Panc1 (cell line): ENCODE measurements at regions not wholly inside any gene's neighbourhood (a gene's known extent, or its start where the extent isn't known, plus 50 kb on each side); places are given as distances from the start of the nearest gene placed in this dataset.

Experiments used
- ATAC-seq: fragments of 200-7000 bp; cut with Tn5 transposase; 2 replicates; pipeline ENCODE4 v1.9.1; 2020; ENCODE audit warnings: mild to moderate bottlenecking, moderate library complexity
- BruUV-seq: library from RNA; stranded (reverse); fragments of 400-500 nt; replicated peaks from 2 replicates; lab custom pipeline; 2021; lab: Mats Ljungman, UMichigan
- CTCF ChIA-PET: fragments of 300-600 bp; sonication (Branson Sonifier 250); formaldehyde crosslinking; loops from one replicate; lab custom pipeline; 2022; ENCODE audit warnings: antibody characterized with exemption; lab: Charles Lee
- POLR2A ChIA-PET: fragments of 300-600 bp; sonication (Branson Sonifier 250); formaldehyde crosslinking; loops from one replicate; lab custom pipeline; 2022; ENCODE audit warnings: antibody characterized with exemption; lab: Charles Lee
- DNase-seq: peaks from one replicate; pipeline ENCODE4 v3.0.0-alpha.2; 2010; ENCODE audit warnings: low read depth, low spot score
- H3K27ac ChIP-seq: 2 replicates; pipeline ENCODE4 v1.5.1; 2011; ENCODE audit warnings: mild to moderate bottlenecking, low read length, inconsistent platforms
- H3K27me3 ChIP-seq: fragments of 200-500 bp; sonication (Bioruptor generic); 2 replicates; pipeline ENCODE4 v1.6.0; 2014; ENCODE audit warnings: low read length, inconsistent platforms; ENCODE audit not compliant: control insufficient read depth, insufficient read depth
- H3K36me3 ChIP-seq: fragments of 200-500 bp; sonication (Bioruptor generic); 2 replicates; pipeline ENCODE4 v1.5.1; 2014; ENCODE audit warnings: inconsistent platforms, mild to moderate bottlenecking, low read length, moderate library complexity; ENCODE audit not compliant: control insufficient read depth, insufficient read depth
- H3K4me1 ChIP-seq: 2 replicates; pipeline ENCODE4 v1.5.1; 2011; ENCODE audit warnings: inconsistent platforms, mild to moderate bottlenecking, low read length, moderate library complexity; ENCODE audit not compliant: control insufficient read depth, insufficient read depth
- H3K4me3 ChIP-seq, 2 experiments: 2 replicates each; pipeline ENCODE4 v1.5.1; 2011 to 2012; ENCODE audit warnings: low read depth in 2 of 2, low read length in 2 of 2, mild to moderate bottlenecking in 2 of 2, inconsistent platforms in 1 of 2, moderate library complexity in 1 of 2
- H3K9me3 ChIP-seq: fragments of 200-500 bp; sonication (Bioruptor generic); 2 replicates; pipeline ENCODE4 v1.5.1; 2014; ENCODE audit warnings: low read depth, mild to moderate bottlenecking, inconsistent platforms, low read length, moderate library complexity; ENCODE audit not compliant: control insufficient read depth, insufficient read depth
- CTCF ChIP-seq: fragments of 450-650 bp; IDR thresholded peaks from 2 replicates; pipeline ENCODE4 v1.5.1; 2017; ENCODE audit warnings: mild to moderate bottlenecking
- POLR2AphosphoS5 ChIP-seq: IDR thresholded peaks from 2 replicates; pipeline ENCODE4 v1.6.1; 2012; ENCODE audit warnings: mild to moderate bottlenecking, low read depth, low read length, moderate library complexity
- REST ChIP-seq, 2 experiments: IDR thresholded peaks; 2 replicates each; pipeline ENCODE4 v1.6.1; 2011 to 2012; ENCODE audit warnings: low read depth in 2 of 2, control low read depth in 1 of 2, low read length in 1 of 2, mild to moderate bottlenecking in 1 of 2, moderate library complexity in 1 of 2; ENCODE audit not compliant: insufficient read depth in 1 of 2
- SIN3A ChIP-seq: IDR thresholded peaks from 2 replicates; pipeline ENCODE4 v1.6.1; 2012; ENCODE audit warnings: low read depth, mild to moderate bottlenecking, low read length, moderate library complexity, borderline replicate concordance; ENCODE audit not compliant: insufficient read depth
- TCF7L2 ChIP-seq: IDR thresholded peaks from 2 replicates; pipeline ENCODE4 v1.6.1; 2011; ENCODE audit warnings: mild to moderate bottlenecking, low read depth, low read length, inconsistent platforms
- in situ Hi-C: cut with HindIII; loops from 2 replicates; pipeline ENCODE4 v1.10.0; 2016; ENCODE audit warnings: low sequenced_read_pairs, low pct_unique_long_range_greater_than_20kb
- intact Hi-C: fragments of 100-400 bp; cut with micrococcal nuclease; formaldehyde crosslinking; loops from one replicate; pipeline ENCODE4 v1.10.0; 2022; ENCODE audit not compliant: unreplicated experiment

GRCh38 chr10:59079386-59080226, 96.8 kb upstream of the PHYHIPL start:
- TF ChIP-seq POLR2AphosphoS5 (no peak), TCF7L2 (no peak), SIN3A (no peak), REST (IDR thresholded peaks at IDR 0.05; ENCODE audit: insufficient read depth in 1 of 2, low read depth in 2 of 2, low read length in 1 of 2) (no peak), CTCF (no peak)
- Histone ChIP-seq H3K4me1 (no peaks in the 10 kb centered on the region), H3K4me3 (no peak overlapping the region), H3K36me3 (no peaks in the 10 kb centered on the region), H3K27me3 (no peaks in the 10 kb centered on the region), H3K9me3 (no peaks in the 10 kb centered on the region; the same call in 1 of the 2 replicates), H3K27ac (no peak overlapping the region)
- ChIA-PET POLR2A (no interaction called here), CTCF (no interaction called here)
- in situ Hi-C loops, result no loop called here
- intact Hi-C loops, result no loop called here
- ATAC-seq (no peak), DNase-seq (no peak)
- no TSS peak for BruUV-seq

GRCh38 chr10:59082249-59082648, 94.2 kb upstream of the PHYHIPL start:
- no peak for TF ChIP-seq SIN3A
- no peak for TF ChIP-seq POLR2AphosphoS5
- TF ChIP-seq TCF7L2, result no peak
- no peak for TF ChIP-seq CTCF
- no peak for TF ChIP-seq REST (IDR thresholded peaks at IDR 0.05; ENCODE audit: insufficient read depth in 1 of 2, low read depth in 2 of 2, low read length in 1 of 2)
- ChIA-PET CTCF (no interaction called here), POLR2A (no interaction called here)
- DNase-seq, result no peak
- BruUV-seq, result no TSS peak
- Histone ChIP-seq H3K27ac (no peak overlapping the region), H3K36me3 (no peaks in the 10 kb centered on the region), H3K9me3 (no peaks in the 10 kb centered on the region; the same call in 1 of the 2 replicates), H3K4me3 (no peak overlapping the region), H3K27me3 (no peaks in the 10 kb centered on the region), H3K4me1 (no peaks in the 10 kb centered on the region)
- ATAC-seq, result no peak
- intact Hi-C loops, result no loop called here
- in situ Hi-C loops, result no loop called here
